ENCODE measurements at regions not wholly inside any gene's neighbourhood (a gene's known extent, or its start where the extent isn't known, plus 50 kb on each side); places are given as distances from the start of the nearest gene placed in this dataset.

- TF ChIP-seq REST (IDR thresholded peaks at IDR 0.05; ENCODE audit: insufficient read depth in 1 of 2, low read depth in 2 of 2, low read length in 1 of 2) (no peak), POLR2AphosphoS5 (IDR thresholded peaks at IDR 0.05; ENCODE audit: low read depth, low read length) (no peak)
These were observed 315.6 kb downstream of the TPBG start for GRCh38 chr6:82679232-82679631.
